ENCODE measurements at regions not wholly inside any gene's neighbourhood (a gene's known extent, or its start where the extent isn't known, plus 50 kb on each side); places are given as distances from the start of the nearest gene placed in this dataset.
"Not testable (repeated sequence)": the region's sequence is repeated elsewhere in the genome, so short reads cannot be mapped to it uniquely, and the experiment has no call there.

DNA sequence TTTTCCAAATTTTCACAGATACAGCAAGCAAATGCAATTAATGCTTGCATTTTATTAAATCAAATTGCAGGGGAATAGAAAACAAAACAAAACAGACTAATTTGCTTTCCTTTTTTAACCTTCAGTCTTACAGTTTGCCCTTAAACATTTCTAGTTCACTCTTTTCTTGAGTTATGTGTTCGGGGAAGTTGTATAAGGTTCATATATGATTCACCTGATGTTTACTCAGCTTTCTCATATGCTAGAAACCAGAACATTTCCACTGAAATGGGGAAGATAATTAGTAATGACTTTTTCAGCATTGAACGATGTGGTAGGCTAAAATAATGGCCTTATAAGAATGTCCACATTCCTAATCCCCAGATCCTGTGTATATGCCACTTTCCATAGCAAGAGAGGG is 176.2 kb upstream of the NBPF9 start:
- not testable (repeated sequence) for H3K27me3 Mint-ChIP-seq (ENCODE audit: low read depth); H3K36me3 Mint-ChIP-seq (ENCODE audit: insufficient read depth); DNase-seq; H3K4me1 Mint-ChIP-seq (ENCODE audit: low read depth); H3K4me3 Mint-ChIP-seq; ATAC-seq; H3K9me3 Mint-ChIP-seq

DNA sequence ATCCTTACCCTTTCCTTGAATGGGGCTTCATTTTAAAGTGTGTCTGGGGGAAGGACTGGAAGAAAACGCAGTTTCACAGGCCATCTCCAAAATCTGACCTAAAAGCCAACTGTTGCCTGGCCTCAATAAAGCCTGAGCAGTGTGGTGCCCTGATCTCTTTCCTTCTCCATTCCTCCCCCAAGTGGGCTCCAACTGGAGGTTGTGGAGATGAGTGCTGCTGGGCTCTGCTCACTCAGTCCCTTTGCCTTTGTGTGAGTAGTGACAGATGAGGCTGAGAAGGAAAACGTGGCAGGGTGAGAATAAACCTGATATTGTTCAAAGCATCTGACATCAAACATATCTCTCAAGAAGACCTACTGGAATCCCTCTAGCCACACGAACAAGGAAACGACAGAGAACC is 181.4 kb upstream of the NBPF9 start:
- not testable (repeated sequence) for H3K9me3 Mint-ChIP-seq; H3K4me1 Mint-ChIP-seq (ENCODE audit: low read depth); H3K36me3 Mint-ChIP-seq (ENCODE audit: insufficient read depth); H3K27me3 Mint-ChIP-seq (ENCODE audit: low read depth); H3K4me3 Mint-ChIP-seq; DNase-seq
- ATAC-seq = peak in 1 of 2 donors; percentile 5

DNA sequence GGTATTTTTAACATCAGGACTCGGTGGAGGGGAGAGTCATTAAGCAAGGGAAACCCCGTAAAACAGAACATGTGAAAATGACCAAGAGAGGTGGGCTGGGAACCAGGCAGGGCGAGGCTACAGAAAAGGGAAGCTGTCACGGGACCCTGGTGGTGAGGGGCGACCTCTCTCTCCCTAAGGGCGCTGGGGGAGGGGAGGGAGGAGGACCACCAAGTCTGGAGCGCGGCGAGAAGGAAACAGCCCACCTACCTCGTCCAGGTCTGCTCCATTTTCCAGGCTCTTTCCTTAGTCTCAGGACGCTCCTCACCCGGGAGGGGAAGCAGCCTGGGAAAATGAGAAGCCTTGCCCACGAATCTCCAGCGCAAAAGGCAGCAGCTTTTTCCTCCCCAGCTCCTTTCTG is 181.9 kb upstream of the NBPF9 start:
- not testable (repeated sequence) for H3K4me1 Mint-ChIP-seq (ENCODE audit: low read depth); DNase-seq; H3K27me3 Mint-ChIP-seq (ENCODE audit: low read depth); H3K36me3 Mint-ChIP-seq (ENCODE audit: insufficient read depth); H3K9me3 Mint-ChIP-seq; H3K4me3 Mint-ChIP-seq
- ATAC-seq = peak; percentile 27 to 42

DNA sequence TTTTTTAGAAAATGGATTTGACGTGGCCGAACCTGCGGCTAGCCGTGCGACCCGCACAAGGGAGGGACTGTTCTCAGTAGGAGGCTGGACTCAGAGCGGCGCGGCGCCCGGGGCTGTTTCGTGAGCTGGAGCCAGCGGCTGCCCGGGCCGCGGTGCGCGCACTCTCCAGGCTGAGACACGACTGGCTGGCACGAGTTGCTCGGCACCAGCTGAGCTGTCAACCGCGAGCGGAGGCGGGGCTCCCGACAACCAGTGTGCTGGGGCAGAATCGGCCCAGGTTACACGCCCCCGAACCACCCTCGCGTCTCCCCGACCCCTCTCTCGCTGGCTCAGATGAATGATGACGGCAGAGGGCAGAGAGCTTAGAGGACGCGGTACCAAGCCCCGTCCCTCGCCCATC is 182.3 kb upstream of the NBPF9 start:
- peak overlapping the region; percentile 72 for H3K4me3 Mint-ChIP-seq
- not testable (repeated sequence) for H3K4me1 Mint-ChIP-seq (ENCODE audit: low read depth); H3K9me3 Mint-ChIP-seq; H3K36me3 Mint-ChIP-seq (ENCODE audit: insufficient read depth); DNase-seq; H3K27me3 Mint-ChIP-seq (ENCODE audit: low read depth)
- ATAC-seq = peak; percentile 89 to 96

DNA sequence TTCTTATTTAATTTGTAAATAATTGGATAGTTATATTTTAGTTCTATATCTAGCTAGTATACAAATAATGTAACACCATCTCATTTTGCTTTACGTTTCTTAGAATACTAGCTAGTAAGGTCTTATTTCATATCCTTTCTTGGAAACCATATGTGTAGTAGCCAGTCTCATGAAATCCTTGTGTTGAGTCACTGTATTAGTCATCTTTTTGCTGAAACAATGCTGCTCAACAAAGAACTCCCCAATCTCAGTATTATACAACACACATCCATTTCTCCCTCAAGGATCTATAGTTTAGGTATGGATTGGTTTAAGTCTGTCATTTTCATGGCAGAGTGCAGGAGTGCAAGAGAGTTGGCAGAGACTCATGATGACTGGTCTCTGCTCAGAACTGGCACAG is 185.2 kb upstream of the NBPF9 start:
- H3K9me3 Mint-ChIP-seq; H3K4me1 Mint-ChIP-seq (ENCODE audit: low read depth); H3K4me3 Mint-ChIP-seq; H3K27me3 Mint-ChIP-seq (ENCODE audit: low read depth); DNase-seq; H3K36me3 Mint-ChIP-seq (ENCODE audit: insufficient read depth): not testable (repeated sequence)
- peak in 1 of 2 donors; percentile 49 for ATAC-seq

DNA sequence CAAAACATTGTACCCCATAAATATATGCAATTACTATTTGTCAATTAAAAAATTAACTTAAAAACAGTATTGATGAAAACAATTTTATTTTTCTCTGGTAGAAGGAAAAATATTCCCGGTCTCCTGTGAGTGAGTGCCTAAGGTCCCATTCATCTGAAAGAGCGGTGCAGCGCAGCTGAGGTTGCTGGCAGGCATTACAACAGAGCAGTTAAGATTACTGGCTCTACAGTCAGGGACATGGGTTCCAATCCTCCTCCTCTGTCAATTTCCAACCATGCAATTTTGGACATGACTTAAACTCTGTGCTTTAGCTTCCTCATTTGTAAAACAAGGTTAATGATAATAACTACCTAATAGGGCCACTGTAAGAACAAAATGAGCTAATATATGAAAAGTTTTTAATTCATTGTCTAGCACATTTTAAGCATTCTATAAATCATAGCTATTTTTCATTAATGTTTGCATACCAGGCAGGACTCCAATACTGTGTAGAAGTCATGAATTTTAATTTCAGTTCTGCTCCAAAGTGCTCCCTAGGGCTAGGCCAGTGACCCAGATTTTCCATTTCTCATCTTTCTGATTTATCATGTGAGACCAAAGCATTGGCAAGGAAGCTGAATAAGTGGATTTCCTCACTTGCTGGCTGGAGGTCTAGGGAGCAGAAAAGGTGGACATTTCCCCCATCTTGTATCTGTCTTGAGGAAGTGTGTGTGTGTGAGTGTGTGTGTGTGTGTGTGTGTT is 174.2 kb upstream of the NBPF19 start:
- DNase-seq; H3K36me3 Mint-ChIP-seq (ENCODE audit: insufficient read depth); H3K27me3 Mint-ChIP-seq (ENCODE audit: low read depth); H3K4me1 Mint-ChIP-seq (ENCODE audit: low read depth); H3K9me3 Mint-ChIP-seq; ATAC-seq; H3K4me3 Mint-ChIP-seq: not testable (repeated sequence)

DNA sequence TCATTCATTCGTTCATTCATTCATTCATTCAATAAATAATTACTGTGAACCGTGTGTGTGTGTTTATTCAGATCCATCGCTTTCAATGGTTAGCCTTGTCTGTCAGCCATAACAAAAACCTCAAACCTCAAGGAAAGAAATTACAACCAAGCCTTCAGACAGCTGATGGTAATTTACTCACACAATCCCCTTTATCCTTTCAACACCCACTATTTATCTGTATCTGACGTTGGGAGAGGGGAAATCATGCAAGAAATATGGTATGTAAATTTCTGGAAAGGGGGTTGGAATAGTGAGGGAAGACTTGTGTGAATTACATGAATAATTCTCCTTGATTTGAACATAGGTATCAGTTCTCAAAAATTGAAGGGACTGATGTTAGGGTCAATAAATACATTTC is 173.6 kb upstream of the NBPF19 start:
- not testable (repeated sequence) for DNase-seq; H3K4me3 Mint-ChIP-seq; H3K4me1 Mint-ChIP-seq (ENCODE audit: low read depth); H3K36me3 Mint-ChIP-seq (ENCODE audit: insufficient read depth); H3K9me3 Mint-ChIP-seq; H3K27me3 Mint-ChIP-seq (ENCODE audit: low read depth); ATAC-seq

DNA sequence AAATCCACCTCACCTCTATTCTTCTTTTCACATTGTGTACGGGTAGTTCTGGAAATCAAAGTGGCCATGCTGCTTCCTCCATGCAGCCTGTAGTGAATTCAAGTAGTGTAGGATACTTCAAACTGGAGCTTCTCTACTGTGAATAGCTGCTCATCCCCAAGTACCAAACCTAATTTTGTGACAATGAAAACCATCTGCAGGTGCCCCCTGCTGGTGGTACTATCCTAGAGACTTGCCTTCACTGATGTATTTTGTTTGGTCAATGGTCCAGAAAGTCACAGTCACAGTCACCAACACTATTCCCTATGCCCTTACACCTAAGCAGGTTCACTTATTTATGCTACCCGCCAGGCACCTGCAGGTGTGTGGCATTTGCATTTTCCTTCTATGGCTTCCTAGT is 170.0 kb upstream of the NBPF19 start:
- DNase-seq; H3K4me3 Mint-ChIP-seq; H3K36me3 Mint-ChIP-seq (ENCODE audit: insufficient read depth); H3K9me3 Mint-ChIP-seq; H3K27me3 Mint-ChIP-seq (ENCODE audit: low read depth); H3K4me1 Mint-ChIP-seq (ENCODE audit: low read depth): not testable (repeated sequence)
- ATAC-seq = peak in 1 of 2 donors; percentile 48

DNA sequence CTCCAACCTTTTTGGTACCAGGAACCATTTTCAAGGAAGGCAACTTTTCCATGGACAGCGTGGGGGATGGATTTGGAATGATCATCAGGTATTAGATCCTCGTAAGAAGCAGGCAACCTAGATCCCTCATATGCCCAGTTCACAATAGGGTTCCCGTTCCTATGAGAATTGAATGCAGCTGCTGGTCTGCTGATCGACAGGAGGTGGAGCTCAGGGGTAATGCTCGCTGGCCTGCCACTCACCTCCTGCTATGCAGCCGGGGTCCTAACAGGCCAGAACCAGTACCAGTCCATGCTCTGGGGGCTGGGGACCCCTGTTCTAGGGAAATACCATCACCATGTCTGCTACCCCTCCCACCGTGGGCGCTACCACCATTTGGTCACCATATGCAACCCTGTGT is 167.2 kb upstream of the NBPF19 start:
- DNase-seq; H3K4me1 Mint-ChIP-seq (ENCODE audit: low read depth); H3K27me3 Mint-ChIP-seq (ENCODE audit: low read depth); H3K4me3 Mint-ChIP-seq; H3K9me3 Mint-ChIP-seq; H3K36me3 Mint-ChIP-seq (ENCODE audit: insufficient read depth); ATAC-seq: not testable (repeated sequence)

DNA sequence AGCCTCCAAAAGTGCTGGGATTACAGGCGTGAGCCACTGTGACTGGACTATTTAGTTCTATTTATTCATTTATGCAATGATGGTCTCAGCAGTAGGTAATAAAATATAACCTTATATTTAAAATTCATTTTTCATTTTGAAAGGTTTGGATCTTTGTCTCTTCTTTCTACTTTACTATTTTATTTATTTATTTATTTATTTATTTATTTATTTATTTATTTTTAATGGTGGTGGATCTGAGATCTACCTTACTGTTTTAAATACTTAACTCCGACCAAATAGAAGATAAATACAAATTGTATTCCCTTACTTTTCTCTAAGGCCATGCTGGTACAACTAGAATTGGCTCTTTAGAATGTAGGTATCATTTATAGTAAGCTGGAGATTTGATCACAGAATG is 159.9 kb upstream of the NBPF19 start:
- not testable (repeated sequence) for H3K27me3 Mint-ChIP-seq (ENCODE audit: low read depth); H3K4me1 Mint-ChIP-seq (ENCODE audit: low read depth); H3K4me3 Mint-ChIP-seq; ATAC-seq; H3K9me3 Mint-ChIP-seq; H3K36me3 Mint-ChIP-seq (ENCODE audit: insufficient read depth); DNase-seq

DNA sequence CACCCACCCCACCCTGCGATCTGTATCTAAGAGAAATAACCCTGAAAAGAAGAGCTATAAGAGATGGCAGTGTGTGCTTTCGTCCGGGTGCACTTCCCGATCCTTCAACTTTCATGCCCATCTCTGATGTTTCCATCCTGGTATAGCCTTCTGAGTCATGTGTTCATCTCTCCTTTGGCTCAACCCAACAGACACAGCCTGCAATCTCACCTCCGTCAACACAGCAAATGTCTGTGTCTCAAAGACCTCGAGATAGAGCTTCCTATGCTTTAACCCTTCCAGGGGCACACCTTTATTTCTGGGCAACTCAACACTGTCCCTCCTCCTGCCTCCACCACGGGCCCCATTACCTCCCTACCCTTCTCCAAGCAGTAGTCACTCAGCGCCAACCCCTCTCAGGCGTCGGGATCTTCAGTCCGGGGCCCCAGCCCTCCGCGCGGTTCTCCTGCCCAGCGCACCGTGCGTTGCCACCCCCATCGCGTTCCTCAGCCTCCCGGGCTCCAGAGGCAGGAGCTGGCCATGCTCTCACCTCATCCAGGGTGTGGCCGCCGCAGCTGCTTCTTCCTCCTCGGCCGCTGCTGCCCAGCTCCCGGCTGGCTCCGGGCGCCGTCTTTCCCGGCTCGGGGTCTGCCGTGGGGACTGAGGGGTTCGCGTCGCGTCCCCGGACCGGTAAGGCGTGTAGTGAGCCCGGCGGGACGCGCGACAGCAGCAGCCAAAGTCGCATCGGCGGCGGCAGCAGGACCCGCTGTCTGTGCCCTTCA is 153.7 kb upstream of the NBPF19 start:
- not testable (repeated sequence) for H3K4me1 Mint-ChIP-seq (ENCODE audit: low read depth); H3K4me3 Mint-ChIP-seq; H3K27me3 Mint-ChIP-seq (ENCODE audit: low read depth); H3K9me3 Mint-ChIP-seq; H3K36me3 Mint-ChIP-seq (ENCODE audit: insufficient read depth); DNase-seq
- peak; percentile 54 to 57 for ATAC-seq

DNA sequence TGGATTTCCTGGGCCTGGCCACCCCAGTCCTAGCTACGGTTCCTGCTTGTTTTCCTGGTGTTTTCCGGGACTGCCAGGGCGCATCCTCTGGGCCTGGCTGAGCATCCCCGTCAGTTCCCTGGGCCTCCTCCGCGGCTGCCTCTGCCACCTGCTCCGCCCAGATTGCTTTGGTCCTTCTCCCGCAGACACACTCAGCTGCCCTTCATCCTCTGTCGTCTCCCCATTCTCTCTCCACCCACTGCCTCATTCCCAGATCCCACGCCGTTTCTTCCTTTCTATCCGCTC is 153.2 kb upstream of the NBPF19 start:
- DNase-seq; H3K27me3 Mint-ChIP-seq (ENCODE audit: low read depth); H3K36me3 Mint-ChIP-seq (ENCODE audit: insufficient read depth); H3K4me1 Mint-ChIP-seq (ENCODE audit: low read depth); H3K9me3 Mint-ChIP-seq; H3K4me3 Mint-ChIP-seq: not testable (repeated sequence)
- ATAC-seq = peak in 1 of 2 donors; percentile 34

DNA sequence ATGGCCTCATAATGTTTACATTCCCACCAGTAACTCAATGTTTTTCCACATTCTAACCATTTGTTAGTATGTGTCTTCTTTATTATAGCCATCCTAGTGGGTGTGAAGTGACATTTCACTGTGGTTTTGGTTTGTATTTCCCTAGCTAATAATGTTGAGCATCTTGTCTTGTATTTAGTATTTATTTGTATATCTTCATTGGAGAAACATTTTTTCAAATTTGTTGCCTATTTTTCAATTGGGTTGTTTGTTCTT is 144.8 kb upstream of the NBPF19 start:
- H3K36me3 Mint-ChIP-seq (ENCODE audit: insufficient read depth); DNase-seq; H3K9me3 Mint-ChIP-seq; ATAC-seq; H3K4me1 Mint-ChIP-seq (ENCODE audit: low read depth); H3K27me3 Mint-ChIP-seq (ENCODE audit: low read depth); H3K4me3 Mint-ChIP-seq: not testable (repeated sequence)

DNA sequence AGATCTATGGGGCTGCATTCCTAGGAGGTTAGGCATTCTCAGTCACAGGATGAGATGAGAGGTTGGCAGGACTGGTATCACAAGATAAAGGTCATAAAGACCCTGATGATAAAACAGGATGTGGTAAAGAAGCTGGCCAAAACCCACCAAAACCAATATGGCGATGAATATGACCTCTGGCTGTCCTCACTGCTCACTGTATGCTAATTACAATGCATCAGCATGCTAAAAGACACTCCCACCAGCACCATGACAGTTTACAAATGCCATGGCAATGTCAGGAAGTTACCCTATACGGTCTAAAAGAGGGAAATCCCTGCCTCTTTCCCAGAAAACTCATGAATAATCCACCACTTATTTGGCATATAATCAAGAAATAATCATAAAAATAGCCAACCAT is 138.8 kb upstream of the NBPF19 start:
- not testable (repeated sequence) for ATAC-seq; H3K9me3 Mint-ChIP-seq; H3K36me3 Mint-ChIP-seq (ENCODE audit: insufficient read depth); H3K27me3 Mint-ChIP-seq (ENCODE audit: low read depth); DNase-seq; H3K4me3 Mint-ChIP-seq; H3K4me1 Mint-ChIP-seq (ENCODE audit: low read depth)

DNA sequence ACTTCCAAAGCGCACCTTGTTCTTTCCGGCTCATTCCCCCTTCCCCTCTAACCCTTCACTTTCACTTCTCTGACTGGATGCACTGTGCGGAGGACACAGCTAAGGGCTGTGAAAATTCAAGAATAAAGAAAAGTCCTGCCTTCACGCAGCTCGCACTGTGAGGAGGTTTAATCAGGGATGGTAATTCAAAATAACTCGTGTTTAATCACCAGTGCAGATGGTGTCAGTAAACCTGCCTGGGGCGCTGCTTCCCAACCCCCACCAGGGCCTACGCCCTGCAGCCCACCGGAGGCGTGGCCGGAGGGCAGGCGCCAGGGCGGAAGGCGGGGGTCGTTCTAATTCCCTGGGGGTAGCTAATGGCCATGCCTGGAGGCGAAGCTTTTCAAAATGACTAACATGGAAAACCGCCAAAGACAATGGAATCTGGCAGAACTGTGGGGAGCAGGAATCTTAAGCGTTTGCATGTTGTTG is 136.6 kb upstream of the NBPF19 start:
- H3K4me3 Mint-ChIP-seq, ATAC-seq, DNase-seq: not testable (repeated sequence)

More for the DNA sequence above, 136.6 kb upstream of the NBPF19 start:
- not testable (repeated sequence) for H3K36me3 Mint-ChIP-seq (ENCODE audit: insufficient read depth); H3K9me3 Mint-ChIP-seq; H3K27me3 Mint-ChIP-seq (ENCODE audit: low read depth); H3K4me1 Mint-ChIP-seq (ENCODE audit: low read depth)

All from activated T-cell treated with anti-CD3 and anti-CD28 coated beads, Interleukin-2, amount 50 U/mL, for 4 hours (primary cell).